Transverse colon (tissue), 4 donors: ENCODE measurements at regions not wholly inside any gene's neighbourhood (a gene's known extent, or its start where the extent isn't known, plus 50 kb on each side); places are given as distances from the start of the nearest gene placed in this dataset.
A peak's percentile ranks its signal among the peaks of the same experiment; 100 is the strongest.

Source experiments
- DNase-seq: peaks from one replicate; pipeline ENCODE4 v3.0.0-alpha.2; 2019
- H3K27ac ChIP-seq, 4 donors: fragments of 200-600 bp; sonication (generic); 2 replicates each; pipeline ENCODE4 v1.5.1; 2016 to 2018; ENCODE audit warnings: inconsistent platforms in 4 of 4
- H3K27me3 ChIP-seq: fragments of 200-600 bp; sonication (generic); 2 replicates; pipeline ENCODE4 v1.5.1; 2017; ENCODE audit warnings: inconsistent platforms
- H3K36me3 ChIP-seq, 4 donors: fragments of 200-600 bp; sonication (generic); 2 replicates each; pipeline ENCODE4 v1.5.1; 2017 to 2019; ENCODE audit warnings: inconsistent platforms in 4 of 4
- H3K4me1 ChIP-seq, 4 donors: fragments of 200-600 bp; sonication (generic); 2 replicates each; pipeline ENCODE4 v1.5.1; 2017 to 2020; ENCODE audit warnings: inconsistent platforms in 4 of 4
- H3K4me3 ChIP-seq, 4 donors: fragments of 200-600 bp; sonication (generic); 1 replicate in 1 of 4; 2 replicates in 3 of 4; pipeline versions ENCODE4 v1.5.1 to v1.6.1; 2017 to 2019; ENCODE audit warnings: inconsistent platforms in 4 of 4
- H3K9me3 ChIP-seq, 2 donors: fragments of 200-600 bp; sonication (generic); 2 replicates each; pipeline ENCODE4 v1.5.1; 2017 to 2019; ENCODE audit warnings: inconsistent platforms in 2 of 2
- EP300 ChIP-seq: sonication (generic); formaldehyde crosslinking; IDR thresholded peaks from one replicate; pipeline ENCODE4 v1.6.1; 2017; ENCODE audit warnings: antibody characterized with exemption, low read depth
- POLR2A ChIP-seq: fragments of 450-650 bp; IDR thresholded peaks from one replicate; pipeline ENCODE4 v1.6.1; 2016; ENCODE audit warnings: antibody characterized with exemption, mild to moderate bottlenecking, moderate library complexity
- POLR2AphosphoS5 ChIP-seq, 3 donors: sonication (generic); formaldehyde crosslinking; IDR thresholded peaks; one replicate each; pipeline ENCODE4 v1.6.1; 2016; ENCODE audit warnings: antibody characterized with exemption in 3 of 3
- WGBS, 2 donors: methylation state at CpG; one replicate each; pipeline ENCODE4 v1.1.5; 2018; ENCODE audit warnings: low coverage in 1 of 2; 5-methylcytosine and 5-hydroxymethylcytosine counted together
- in situ Hi-C, 4 donors: fragments of 200-750 bp; cut with MboI; loops; one replicate each; pipeline versions ENCODE4 v1.15.0 to v1.15.1; 2017; ENCODE audit warnings: low sequenced_read_pairs in 3 of 4, low pct_ligation_motif_present in 1 of 4, low pct_unique_long_range_greater_than_20kb in 1 of 4
- intact Hi-C: fragments of 100-400 bp; cut with DNase I; formaldehyde crosslinking; loops from one replicate; pipeline ENCODE4 v1.15.1; 2023; ENCODE audit warnings: low total_unique reads
- TF ChIP-seq, protein P1 (sequence below), 5 experiments: fragments of 200-600 bp in 3 of 5; fragments of 450-650 bp in 2 of 5; sonication (generic) in 3 of 5; IDR thresholded peaks; 1 replicate in 2 of 5; 2 replicates in 3 of 5; pipeline ENCODE4 v1.5.1; 2016 to 2017; ENCODE audit warnings: antibody characterized with exemption in 5 of 5, inconsistent platforms in 3 of 5, mild to moderate bottlenecking in 2 of 5, moderate library complexity in 1 of 5

DNA sequence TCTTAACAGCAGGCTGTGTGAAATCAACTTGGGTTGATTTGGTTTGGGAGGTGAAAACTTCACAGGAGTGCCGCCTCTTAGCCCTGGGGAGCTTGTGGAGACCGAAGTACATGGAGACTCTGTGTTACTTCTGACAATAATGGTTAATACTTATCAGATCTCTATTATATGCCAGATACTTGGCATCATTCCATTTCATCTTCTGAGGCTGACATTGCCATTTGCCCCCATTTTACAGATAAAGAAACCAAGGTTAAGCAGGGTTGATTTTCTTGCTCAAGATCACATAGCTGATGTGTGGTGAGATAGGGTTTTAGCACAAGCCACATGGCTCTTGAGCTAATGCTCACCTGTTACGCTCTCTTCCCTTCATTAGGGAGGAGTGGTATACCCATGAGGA lies 150.6 kb upstream of the FAM13C start:
- no peaks in the 10 kb centered on the region for H3K9me3 ChIP-seq
- H3K4me1 ChIP-seq, result peaks cover 0 to 3% (median 0%) of the 10 kb centered on the region in 4 donors
- in situ Hi-C loops (no loop called here), intact Hi-C loops (no loop called here)
- TF ChIP-seq, protein P1, sequence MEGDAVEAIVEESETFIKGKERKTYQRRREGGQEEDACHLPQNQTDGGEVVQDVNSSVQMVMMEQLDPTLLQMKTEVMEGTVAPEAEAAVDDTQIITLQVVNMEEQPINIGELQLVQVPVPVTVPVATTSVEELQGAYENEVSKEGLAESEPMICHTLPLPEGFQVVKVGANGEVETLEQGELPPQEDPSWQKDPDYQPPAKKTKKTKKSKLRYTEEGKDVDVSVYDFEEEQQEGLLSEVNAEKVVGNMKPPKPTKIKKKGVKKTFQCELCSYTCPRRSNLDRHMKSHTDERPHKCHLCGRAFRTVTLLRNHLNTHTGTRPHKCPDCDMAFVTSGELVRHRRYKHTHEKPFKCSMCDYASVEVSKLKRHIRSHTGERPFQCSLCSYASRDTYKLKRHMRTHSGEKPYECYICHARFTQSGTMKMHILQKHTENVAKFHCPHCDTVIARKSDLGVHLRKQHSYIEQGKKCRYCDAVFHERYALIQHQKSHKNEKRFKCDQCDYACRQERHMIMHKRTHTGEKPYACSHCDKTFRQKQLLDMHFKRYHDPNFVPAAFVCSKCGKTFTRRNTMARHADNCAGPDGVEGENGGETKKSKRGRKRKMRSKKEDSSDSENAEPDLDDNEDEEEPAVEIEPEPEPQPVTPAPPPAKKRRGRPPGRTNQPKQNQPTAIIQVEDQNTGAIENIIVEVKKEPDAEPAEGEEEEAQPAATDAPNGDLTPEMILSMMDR (IDR thresholded peaks at IDR 0.05), result no peak
- H3K27me3 ChIP-seq, result no peaks in the 10 kb centered on the region
- DNase-seq, result no peak
- no peak overlapping the region for H3K27ac ChIP-seq
- no peak overlapping the region for H3K4me3 ChIP-seq
- H3K36me3 ChIP-seq, result no peaks in the 10 kb centered on the region
- WGBS, 2 donors, result 90 to 91% methylated on average over 3 of the region's 3 CpGs

DNA sequence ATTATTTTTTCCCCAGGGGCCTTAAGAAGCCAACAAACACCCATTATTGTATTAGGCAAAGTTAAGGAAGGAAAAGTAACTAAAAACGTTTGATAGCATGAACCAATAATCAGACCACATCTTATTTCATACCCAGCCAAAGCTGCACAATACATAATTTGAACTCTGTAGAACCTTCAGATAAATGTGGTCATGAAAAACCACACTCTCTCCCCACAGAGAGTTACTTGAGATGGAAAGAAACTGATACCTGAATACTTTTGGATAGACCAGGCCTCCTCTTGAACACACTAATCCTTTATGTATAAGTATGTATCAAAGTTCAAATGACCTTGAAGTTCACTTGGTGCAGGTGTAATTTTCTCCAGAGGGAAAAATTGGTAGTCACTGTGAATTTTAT lies 146.6 kb upstream of the FAM13C start:
- Histone ChIP-seq H3K36me3 (no peaks in the 10 kb centered on the region), H3K9me3 (no peaks in the 10 kb centered on the region), H3K4me1 (no peaks in the 10 kb centered on the region), H3K4me3 (no peak overlapping the region), H3K27me3 (no peaks in the 10 kb centered on the region), H3K27ac (no peak overlapping the region)
- no peak for DNase-seq
- in situ Hi-C loops, result no loop called here
- 64 to 73% methylated on average over 1 of the region's 1 CpG for WGBS, 2 donors
- intact Hi-C loops, result no loop called here
- TF ChIP-seq POLR2A, result no peak
- no peak for TF ChIP-seq POLR2AphosphoS5 (IDR thresholded peaks at IDR 0.05)
- no peak for TF ChIP-seq EP300
- TF ChIP-seq, protein P1 (IDR thresholded peaks at IDR 0.05), result no peak

DNA sequence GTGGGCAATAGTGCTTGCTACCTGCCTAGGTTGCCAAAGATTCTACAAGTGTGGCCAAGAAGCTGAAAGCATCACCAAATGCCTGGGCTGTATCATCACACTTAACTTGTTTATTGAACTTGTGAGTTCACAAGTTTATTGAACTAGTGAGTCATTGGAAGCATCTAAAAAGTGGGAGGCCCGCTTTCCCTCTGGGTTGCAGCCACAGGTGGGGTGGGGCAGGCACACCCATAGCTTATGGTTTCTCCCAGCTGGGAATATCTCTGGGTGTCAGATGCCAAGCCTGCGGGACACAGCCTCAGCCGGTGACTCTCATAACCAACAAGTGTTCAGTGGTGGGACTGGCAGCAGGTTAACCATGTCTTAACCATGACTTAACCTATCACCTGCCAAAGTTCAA lies 145.9 kb upstream of the FAM13C start:
- Histone ChIP-seq H3K4me1 (no peaks in the 10 kb centered on the region), H3K9me3 (no peaks in the 10 kb centered on the region), H3K27ac (no peak overlapping the region), H3K27me3 (no peaks in the 10 kb centered on the region), H3K36me3 (no peaks in the 10 kb centered on the region), H3K4me3 (no peak overlapping the region)
- peak; percentile 70 for DNase-seq
- intact Hi-C loops (no loop called here), in situ Hi-C loops (no loop called here)
- 36 to 55% methylated on average over 2 to 3 of the region's 3 CpGs for WGBS, 2 donors
- TF ChIP-seq, protein P1 (IDR thresholded peaks at IDR 0.05), result no peak

DNA sequence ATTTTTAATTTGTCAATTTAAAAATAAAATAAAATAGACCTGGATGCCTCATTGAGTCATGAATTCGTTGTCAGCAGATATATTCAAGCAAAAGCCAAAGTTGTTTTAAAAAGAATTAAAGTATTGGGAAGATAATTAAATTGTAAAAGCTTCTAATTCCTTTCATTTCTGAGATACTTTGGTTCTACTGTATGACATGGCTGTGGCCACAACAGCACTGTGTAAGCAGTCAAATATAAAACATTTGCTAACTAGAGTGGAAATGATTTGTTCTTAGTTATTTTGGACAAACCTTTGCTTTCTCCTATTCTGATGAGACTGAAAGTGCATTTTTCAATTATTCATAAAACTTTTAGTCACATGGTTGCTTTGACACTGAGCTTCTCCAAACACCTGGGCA lies 143.6 kb upstream of the FAM13C start:
- Histone ChIP-seq H3K27me3 (no peaks in the 10 kb centered on the region), H3K27ac (no peak overlapping the region), H3K36me3 (no peaks in the 10 kb centered on the region), H3K4me1 (no peaks in the 10 kb centered on the region), H3K9me3 (no peaks in the 10 kb centered on the region), H3K4me3 (no peak overlapping the region)
- TF ChIP-seq POLR2AphosphoS5 (IDR thresholded peaks at IDR 0.05) (no peak), POLR2A (no peak), EP300 (no peak)
- TF ChIP-seq, protein P1 (IDR thresholded peaks at IDR 0.05), result no peak
- 57 to 79% methylated on average over 1 of the region's 1 CpG for WGBS, 2 donors
- DNase-seq, result no peak
- in situ Hi-C loops, result no loop called here
- intact Hi-C loops, result no loop called here
